ENCODE measurements at regions not wholly inside any gene's neighbourhood (a gene's known extent, or its start where the extent isn't known, plus 50 kb on each side); places are given as distances from the start of the nearest gene placed in this dataset.

DNA sequence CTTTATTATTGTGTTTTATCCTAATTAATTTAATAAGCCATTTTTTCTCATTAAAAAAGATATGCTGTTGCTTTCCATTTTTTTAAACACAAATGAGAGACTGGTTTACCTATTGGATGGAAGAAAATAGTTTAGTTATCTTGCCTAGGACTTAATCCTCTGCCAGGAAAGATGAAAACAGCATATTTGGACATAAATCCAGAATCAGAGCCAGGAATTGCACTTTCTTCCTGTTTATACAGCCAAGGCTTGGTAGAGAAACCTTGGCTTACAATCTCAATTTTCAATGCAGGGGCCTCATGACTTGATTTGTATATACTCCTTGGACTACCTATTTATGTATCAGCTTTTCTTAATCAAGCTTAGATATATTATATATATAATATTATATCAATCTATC is 618.8 kb upstream of the SEMA3D start:
- TF ChIP-seq, protein P1, sequence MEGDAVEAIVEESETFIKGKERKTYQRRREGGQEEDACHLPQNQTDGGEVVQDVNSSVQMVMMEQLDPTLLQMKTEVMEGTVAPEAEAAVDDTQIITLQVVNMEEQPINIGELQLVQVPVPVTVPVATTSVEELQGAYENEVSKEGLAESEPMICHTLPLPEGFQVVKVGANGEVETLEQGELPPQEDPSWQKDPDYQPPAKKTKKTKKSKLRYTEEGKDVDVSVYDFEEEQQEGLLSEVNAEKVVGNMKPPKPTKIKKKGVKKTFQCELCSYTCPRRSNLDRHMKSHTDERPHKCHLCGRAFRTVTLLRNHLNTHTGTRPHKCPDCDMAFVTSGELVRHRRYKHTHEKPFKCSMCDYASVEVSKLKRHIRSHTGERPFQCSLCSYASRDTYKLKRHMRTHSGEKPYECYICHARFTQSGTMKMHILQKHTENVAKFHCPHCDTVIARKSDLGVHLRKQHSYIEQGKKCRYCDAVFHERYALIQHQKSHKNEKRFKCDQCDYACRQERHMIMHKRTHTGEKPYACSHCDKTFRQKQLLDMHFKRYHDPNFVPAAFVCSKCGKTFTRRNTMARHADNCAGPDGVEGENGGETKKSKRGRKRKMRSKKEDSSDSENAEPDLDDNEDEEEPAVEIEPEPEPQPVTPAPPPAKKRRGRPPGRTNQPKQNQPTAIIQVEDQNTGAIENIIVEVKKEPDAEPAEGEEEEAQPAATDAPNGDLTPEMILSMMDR (IDR thresholded peaks at IDR 0.05) = no peak
- DNase-seq (no peak), ATAC-seq (ENCODE audit: poor library complexity) (no peak)
- H3K4me3 ChIP-seq (ENCODE audit: low read length) = no peak overlapping the region
- H3K36me3 ChIP-seq (ENCODE audit: insufficient read depth, low read length) = no peaks in the 10 kb centered on the region
- Mint-ChIP-seq H3K9me3 (no peaks in the 10 kb centered on the region), H3K4me3 (no peak overlapping the region), H3K27ac (no peak overlapping the region), H3K36me3 (ENCODE audit: low read depth) (no peaks in the 10 kb centered on the region), H3K4me1 (ENCODE audit: low read depth) (no peaks in the 10 kb centered on the region), H3K27me3 (no peaks in the 10 kb centered on the region)
- no peaks in the 10 kb centered on the region for H3K4me1 ChIP-seq (ENCODE audit: insufficient read depth, low read length)
- CTCF ChIA-PET = no interaction called here
- no peak overlapping the region for H3K27ac ChIP-seq (ENCODE audit: low read depth in 1 of 2, low read length in 2 of 2)
- POLR2A ChIA-PET = no interaction called here
- H3K9me3 ChIP-seq (ENCODE audit: control insufficient read depth in 1 of 2, insufficient read depth in 1 of 2, low read length in 2 of 2) = peaks cover 0 to 4% of the 10 kb centered on the region in 2 experiments
- intact Hi-C loops (cut with DNase I, micrococcal nuclease) = no loop called here
- H3K27me3 ChIP-seq (ENCODE audit: control insufficient read depth in 1 of 2, insufficient read depth in 2 of 2, low read length in 2 of 2) = no peaks in the 10 kb centered on the region

DNA sequence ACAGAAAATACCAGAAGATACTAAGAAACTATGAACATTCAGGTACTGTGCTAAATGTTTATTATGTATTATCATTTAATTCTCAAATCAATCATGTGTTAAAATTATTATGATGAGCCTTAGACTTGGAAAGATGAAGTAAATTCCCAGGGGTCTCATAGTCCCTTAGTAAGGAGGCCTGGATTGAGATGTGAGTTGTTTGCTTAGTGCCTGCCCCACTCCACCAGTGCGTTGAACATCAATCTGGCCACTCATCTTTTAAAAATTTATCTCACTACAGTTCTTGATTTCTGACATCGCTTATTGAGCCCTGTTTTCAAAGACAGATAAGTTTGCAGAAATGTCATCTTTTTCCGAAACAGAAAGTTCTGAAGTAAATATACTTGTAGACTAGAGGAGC is 618.4 kb upstream of the SEMA3D start:
- Histone ChIP-seq H3K9me3 (ENCODE audit: control insufficient read depth in 1 of 2, insufficient read depth in 1 of 2, low read length in 2 of 2) (peaks cover 0 to 4% of the 10 kb centered on the region in 2 experiments), H3K27me3 (ENCODE audit: control insufficient read depth in 1 of 2, insufficient read depth in 2 of 2, low read length in 2 of 2) (no peaks in the 10 kb centered on the region), H3K4me1 (ENCODE audit: insufficient read depth, low read length) (no peaks in the 10 kb centered on the region), H3K4me3 (ENCODE audit: low read length) (no peak overlapping the region), H3K27ac (ENCODE audit: low read depth in 1 of 2, low read length in 2 of 2) (no peak overlapping the region), H3K36me3 (ENCODE audit: insufficient read depth, low read length) (no peaks in the 10 kb centered on the region)
- CTCF ChIA-PET = no interaction called here
- H3K27me3 Mint-ChIP-seq = no peaks in the 10 kb centered on the region
- H3K27ac Mint-ChIP-seq = no peak overlapping the region
- intact Hi-C loops (cut with DNase I, micrococcal nuclease) = no loop called here
- H3K4me1 Mint-ChIP-seq (ENCODE audit: low read depth) = no peaks in the 10 kb centered on the region
- no peaks in the 10 kb centered on the region for H3K36me3 Mint-ChIP-seq (ENCODE audit: low read depth)
- ATAC-seq (ENCODE audit: poor library complexity) = no peak
- H3K4me3 Mint-ChIP-seq = no peak overlapping the region
- no peak for DNase-seq
- POLR2A ChIA-PET = no interaction called here
- TF ChIP-seq, protein P1 (IDR thresholded peaks at IDR 0.05) = no peak
- H3K9me3 Mint-ChIP-seq = no peaks in the 10 kb centered on the region

DNA sequence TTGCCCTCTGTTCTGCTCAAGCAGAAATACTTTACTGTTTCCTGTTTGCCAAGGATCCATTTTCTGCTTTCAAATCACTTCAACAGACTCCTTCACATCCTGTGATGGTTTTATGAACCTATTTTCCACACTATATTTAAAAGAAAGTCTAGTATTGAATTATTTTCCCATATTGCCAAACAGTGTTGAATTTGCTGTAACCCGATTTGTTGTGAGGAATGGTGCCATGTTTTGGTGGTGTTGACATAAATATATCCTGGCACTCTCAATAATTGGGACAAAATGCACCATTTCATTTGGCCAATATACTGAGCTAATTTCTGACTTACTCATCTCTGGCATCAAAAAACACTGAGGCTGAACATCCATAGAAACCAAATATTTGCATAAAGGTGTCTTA is 615.4 kb upstream of the SEMA3D start:
- H3K36me3 Mint-ChIP-seq (ENCODE audit: low read depth) = no peaks in the 10 kb centered on the region
- H3K4me1 Mint-ChIP-seq (ENCODE audit: low read depth) = no peaks in the 10 kb centered on the region
- intact Hi-C loops (cut with DNase I, micrococcal nuclease) = no loop called here
- DNase-seq = no peak
- Histone ChIP-seq H3K27ac (ENCODE audit: low read depth in 1 of 2, low read length in 2 of 2) (no peak overlapping the region), H3K27me3 (ENCODE audit: control insufficient read depth in 1 of 2, insufficient read depth in 2 of 2, low read length in 2 of 2) (no peaks in the 10 kb centered on the region), H3K36me3 (ENCODE audit: insufficient read depth, low read length) (no peaks in the 10 kb centered on the region), H3K4me3 (ENCODE audit: low read length) (no peak overlapping the region), H3K9me3 (ENCODE audit: control insufficient read depth in 1 of 2, insufficient read depth in 1 of 2, low read length in 2 of 2) (peaks cover 0 to 8% of the 10 kb centered on the region in 2 experiments), H3K4me1 (ENCODE audit: insufficient read depth, low read length) (no peaks in the 10 kb centered on the region)
- TF ChIP-seq, protein P1 (IDR thresholded peaks at IDR 0.05) = no peak
- ChIA-PET POLR2A (no interaction called here), CTCF (no interaction called here)
- H3K9me3 Mint-ChIP-seq = no peaks in the 10 kb centered on the region
- H3K27ac Mint-ChIP-seq = no peak overlapping the region
- H3K4me3 Mint-ChIP-seq = no peak overlapping the region
- ATAC-seq (ENCODE audit: poor library complexity) = no peak
- no peaks in the 10 kb centered on the region for H3K27me3 Mint-ChIP-seq

Measured in CD4-positive, alpha-beta T cell (primary cell).